SK-N-SH (cell line): ENCODE measurements at regions not wholly inside any gene's neighbourhood (a gene's known extent, or its start where the extent isn't known, plus 50 kb on each side); places are given as distances from the start of the nearest gene placed in this dataset.
"Not testable (repeated sequence)": the region's sequence is repeated elsewhere in the genome, so short reads cannot be mapped to it uniquely, and the experiment has no call there.

ENCODE experiments used
- CTCF ChIA-PET: fragments of 300-600, 350-600 bp; formaldehyde crosslinking; extraction: SDS; loops from one replicate; lab custom pipeline; 2021; lab: Yijun Ruan, JAX
- POLR2A ChIA-PET: fragments of 350-600 bp; sonication (Branson Sonifier 250); formaldehyde crosslinking; extraction: SDS; loops from one replicate; lab custom pipeline; 2020; ENCODE audit warnings: antibody characterized with exemption, inconsistent platforms; lab: Yijun Ruan, JAX
- DNase-seq: peaks from one replicate; pipeline ENCODE4 v3.0.0; 2012
- H2AFZ ChIP-seq: fragments of 200-600 bp; sonication (generic); 2 replicates; pipeline ENCODE4 v1.8.1; 2016; ENCODE audit warnings: antibody characterized with exemption, mild to moderate bottlenecking, low read depth
- H3F3A ChIP-seq: fragments of 200-600 bp; sonication (generic); replicated peaks from 2 replicates; pipeline ENCODE3; 2016; ENCODE audit warnings: antibody characterized with exemption, mild to moderate bottlenecking; ENCODE audit not compliant: insufficient read depth
- H3K27ac ChIP-seq, 2 experiments: fragments of 200-500 bp in 1 of 2; fragments of 200-600 bp in 1 of 2; sonication (Bioruptor generic) in 1 of 2; sonication (generic), shearing (Covaris generic) in 1 of 2; 2 replicates each; pipeline versions ENCODE4 v1.5.1 to v1.6.1; 2014 to 2016; ENCODE audit warnings: low read depth in 2 of 2, inconsistent platforms in 1 of 2, low read length in 1 of 2, mild to moderate bottlenecking in 1 of 2, mixed read lengths in 1 of 2
- H3K27me3 ChIP-seq: fragments of 200-600 bp; sonication (generic), shearing (Covaris generic); 2 replicates; pipeline ENCODE4 v1.6.1; 2016; ENCODE audit warnings: mixed run types; ENCODE audit not compliant: insufficient read depth
- H3K36me3 ChIP-seq, 2 experiments: fragments of 200-500 bp in 1 of 2; fragments of 200-600 bp in 1 of 2; sonication (Bioruptor generic) in 1 of 2; sonication (generic) in 1 of 2; replicated peaks in 1 of 2; 2 replicates each; pipeline versions ENCODE3 to v1.5.1; 2014 to 2016; ENCODE audit warnings: low read length in 1 of 2, mild to moderate bottlenecking in 1 of 2; ENCODE audit not compliant: insufficient read depth in 2 of 2, control insufficient read depth in 1 of 2
- H3K4me1 ChIP-seq, 2 experiments: fragments of 200-500 bp in 1 of 2; fragments of 200-600 bp in 1 of 2; sonication (Bioruptor generic) in 1 of 2; sonication (generic), shearing (Covaris generic) in 1 of 2; 2 replicates each; pipeline versions ENCODE4 v1.5.1 to v1.6.1; 2014 to 2016; ENCODE audit warnings: low read depth in 1 of 2, low read length in 1 of 2, mixed run types in 1 of 2; ENCODE audit not compliant: insufficient read depth in 2 of 2, control insufficient read depth in 1 of 2
- H3K4me2 ChIP-seq: fragments of 200-600 bp; sonication (generic), shearing (Covaris generic); 2 replicates; pipeline ENCODE4 v1.6.1; 2017; ENCODE audit warnings: mixed run types
- H3K4me3 ChIP-seq, 2 experiments: fragments of 200-500 bp in 1 of 2; fragments of 200-600 bp in 1 of 2; sonication (Bioruptor generic) in 1 of 2; sonication (generic), shearing (Covaris generic) in 1 of 2; 2 replicates each; pipeline versions ENCODE4 v1.5.1 to v1.8.1; 2014 to 2016; ENCODE audit warnings: low read depth in 2 of 2, inconsistent platforms in 1 of 2, low read length in 1 of 2, mild to moderate bottlenecking in 1 of 2, mixed read lengths in 1 of 2, moderate library complexity in 1 of 2
- H3K79me2 ChIP-seq: fragments of 200-600 bp; sonication (generic); 2 replicates; pipeline ENCODE4 v1.8.1; 2017; ENCODE audit warnings: mild to moderate bottlenecking; ENCODE audit not compliant: insufficient read depth
- H3K9ac ChIP-seq: fragments of 200-600 bp; sonication (generic); 2 replicates; pipeline ENCODE4 v1.6.1; 2017; ENCODE audit warnings: mixed run types
- H3K9me2 ChIP-seq: fragments of 200-600 bp; sonication (generic); 2 replicates; pipeline ENCODE4 v1.6.1; 2017; ENCODE audit warnings: mixed run types
- H3K9me3 ChIP-seq: fragments of 200-600 bp; sonication (generic); 2 replicates; pipeline ENCODE4 v1.6.1; 2017; ENCODE audit warnings: mixed run types, mild to moderate bottlenecking, moderate library complexity
- H4K20me1 ChIP-seq: fragments of 200-600 bp; sonication (generic); 2 replicates; pipeline ENCODE4 v1.6.1; 2017; ENCODE audit warnings: mild to moderate bottlenecking, mixed run types; ENCODE audit not compliant: insufficient read depth
- ELF1 ChIP-seq: IDR thresholded peaks from 2 replicates; pipeline ENCODE4 v1.4.0; 2012
- EP300 ChIP-seq, 2 experiments: IDR thresholded peaks; 2 replicates each; pipeline versions ENCODE4 v1.4.0 to v1.6.1; 2012; ENCODE audit warnings: borderline replicate concordance in 1 of 2, low read depth in 1 of 2, low read length in 1 of 2
- EZH2phosphoT487 ChIP-seq: fragments of 200-600 bp; sonication (generic); IDR thresholded peaks from 2 replicates; pipeline ENCODE4 v1.6.1; 2017; ENCODE audit warnings: low read depth, mixed run types, mild to moderate bottlenecking, antibody characterized with exemption, moderate library complexity, borderline replicate concordance
- FOSL2 ChIP-seq: IDR thresholded peaks from 2 replicates; pipeline ENCODE4 v1.4.0; 2012; ENCODE audit warnings: low read depth, mild to moderate bottlenecking, moderate library complexity, borderline replicate concordance
- FOXM1 ChIP-seq: IDR thresholded peaks from 2 replicates; pipeline ENCODE4 v1.4.0; 2012; ENCODE audit warnings: low read depth, mild to moderate bottlenecking
- GATA2 ChIP-seq: sonication (generic); formaldehyde crosslinking; IDR thresholded peaks from 2 replicates; pipeline ENCODE4 v1.5.0; 2020; ENCODE audit warnings: mild to moderate bottlenecking, missing genetic modification reagents
- MAX ChIP-seq: IDR thresholded peaks from 2 replicates; pipeline ENCODE4 v1.4.0; 2012; ENCODE audit warnings: low read depth
- MEF2A ChIP-seq: IDR thresholded peaks from 2 replicates; pipeline ENCODE4 v1.4.0; 2012; ENCODE audit warnings: low read depth, borderline replicate concordance
- MXI1 ChIP-seq: IDR thresholded peaks from 2 replicates; pipeline ENCODE4 v1.6.1; 2012; ENCODE audit warnings: mild to moderate bottlenecking, low read depth, low read length, improper control_type of control experiment
- NFIC ChIP-seq: IDR thresholded peaks from 2 replicates; pipeline ENCODE4 v1.4.0; 2012; ENCODE audit warnings: borderline replicate concordance
- NRF1 ChIP-seq: IDR thresholded peaks from 2 replicates; pipeline ENCODE4 v1.6.1; 2012; ENCODE audit warnings: low read depth, mild to moderate bottlenecking, low read length
- POLR2AphosphoS5 ChIP-seq: IDR thresholded peaks from 2 replicates; pipeline ENCODE4 v1.6.1; 2012; ENCODE audit warnings: low read depth, low read length
- RAD21 ChIP-seq: IDR thresholded peaks from 2 replicates; pipeline ENCODE4 v1.6.1; 2012; ENCODE audit warnings: mild to moderate bottlenecking, low read length
- RXRA ChIP-seq: IDR thresholded peaks from 2 replicates; pipeline ENCODE4 v1.4.0; 2012; ENCODE audit warnings: low read depth, mild to moderate bottlenecking, borderline replicate concordance
- SMC3 ChIP-seq: IDR thresholded peaks from 2 replicates; pipeline ENCODE4 v1.6.1; 2012; ENCODE audit warnings: low read depth, low read length, improper control_type of control experiment
- TCF12 ChIP-seq: IDR thresholded peaks from 2 replicates; pipeline ENCODE4 v1.4.0; 2012
- TEAD4 ChIP-seq: IDR thresholded peaks from 2 replicates; pipeline ENCODE4 v1.4.0; 2012; ENCODE audit warnings: mild to moderate bottlenecking, borderline replicate concordance; ENCODE audit not compliant: insufficient read depth
- ZBTB33 ChIP-seq: IDR thresholded peaks from 2 replicates; pipeline ENCODE4 v1.4.0; 2012; ENCODE audit warnings: low read depth, borderline replicate concordance
- WGBS: methylation state at CpG from one replicate; pipeline ENCODE4 v1.1.6; 2017; ENCODE audit warnings: low lambda C conversion rate; 5-methylcytosine and 5-hydroxymethylcytosine counted together
- TF ChIP-seq, protein P1 (sequence below): IDR thresholded peaks from 2 replicates; pipeline ENCODE4 v1.6.1; 2012; ENCODE audit warnings: mild to moderate bottlenecking, low read depth, low read length, moderate library complexity

DNA sequence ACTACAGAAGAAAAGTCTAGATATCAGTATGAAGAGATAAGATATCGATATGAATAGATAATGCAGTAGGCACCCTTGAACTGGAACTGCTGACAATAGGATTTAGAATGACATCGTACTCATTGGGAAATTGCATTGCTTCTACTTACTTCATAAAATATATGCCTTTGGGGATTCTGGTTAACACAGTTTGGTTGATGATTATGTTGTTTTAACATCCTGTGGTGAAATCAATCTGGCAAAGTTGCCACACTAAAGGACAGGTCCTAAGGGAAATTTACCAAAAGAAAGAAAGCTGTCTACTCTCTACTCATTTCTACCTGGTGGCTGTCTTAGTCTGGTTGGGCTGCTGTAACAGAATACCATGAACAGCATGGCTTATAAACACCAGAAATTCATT is 417.4 kb upstream of the DPH6 start:
- H3K4me1 ChIP-seq: peaks cover 0 to 6% of the 10 kb centered on the region in 2 experiments; a peak in 3 of 4 replicates
- no peaks in the 10 kb centered on the region for H3K79me2 ChIP-seq
- ChIA-PET POLR2A (no interaction called here), CTCF (no interaction called here)
- H3K9ac ChIP-seq: no peak overlapping the region
- no peaks in the 10 kb centered on the region for H3F3A ChIP-seq
- H3K4me2 ChIP-seq: no peak overlapping the region
- no peaks in the 10 kb centered on the region for H4K20me1 ChIP-seq
- H3K27me3 ChIP-seq: no peaks in the 10 kb centered on the region
- no peak overlapping the region for H3K27ac ChIP-seq
- no peak overlapping the region for H2AFZ ChIP-seq
- H3K9me3 ChIP-seq: no peaks in the 10 kb centered on the region
- no peaks in the 10 kb centered on the region for H3K36me3 ChIP-seq
- TF ChIP-seq MXI1 (no peak), ELF1 (no peak), ZBTB33 (no peak), NRF1 (no peak), TCF12 (no peak), MEF2A (no peak), RAD21 (no peak)
- WGBS: 93% methylated on average over 2 of the region's 2 CpGs
- no peak overlapping the region for H3K4me3 ChIP-seq
- no peaks in the 10 kb centered on the region for H3K9me2 ChIP-seq
- no peak for DNase-seq

DNA sequence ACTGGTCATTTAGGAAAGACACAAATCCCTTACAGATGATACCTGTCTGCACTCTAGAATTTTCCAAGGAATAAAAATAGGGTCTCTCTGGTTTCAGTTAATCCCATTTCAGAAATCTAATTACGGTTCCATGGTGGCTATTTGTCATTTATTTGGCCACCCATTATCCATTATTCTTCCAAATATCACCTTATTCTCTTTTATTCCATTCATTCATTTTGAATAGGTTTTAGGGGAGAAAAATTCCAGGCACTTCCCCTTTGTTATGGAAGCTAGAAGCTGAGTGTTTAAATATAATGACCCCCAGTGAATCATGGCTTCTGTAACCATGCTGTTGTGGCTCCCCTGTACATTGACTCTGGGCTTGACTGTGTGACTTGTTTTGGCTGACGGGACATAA is 420.8 kb upstream of the DPH6 start:
- Histone ChIP-seq H3K27me3 (no peaks in the 10 kb centered on the region), H3F3A (no peaks in the 10 kb centered on the region), H3K4me2 (no peak overlapping the region), H3K9ac (no peak overlapping the region)
- POLR2A ChIA-PET: no interaction called here
- CTCF ChIA-PET: no interaction called here
- DNase-seq: no peak
- TF ChIP-seq RXRA (no peak), ELF1 (no peak), EP300 (IDR thresholded peaks at IDR 0.05; ENCODE audit: borderline replicate concordance in 1 of 2, low read depth in 1 of 2, low read length in 1 of 2) (no peak), TEAD4 (no peak), GATA2 (no peak), MXI1 (no peak), FOXM1 (no peak), EZH2phosphoT487 (no peak), POLR2AphosphoS5 (no peak), NFIC (no peak), SMC3 (no peak), FOSL2 (no peak), MAX (no peak), NRF1 (no peak)
- TF ChIP-seq, protein P1, sequence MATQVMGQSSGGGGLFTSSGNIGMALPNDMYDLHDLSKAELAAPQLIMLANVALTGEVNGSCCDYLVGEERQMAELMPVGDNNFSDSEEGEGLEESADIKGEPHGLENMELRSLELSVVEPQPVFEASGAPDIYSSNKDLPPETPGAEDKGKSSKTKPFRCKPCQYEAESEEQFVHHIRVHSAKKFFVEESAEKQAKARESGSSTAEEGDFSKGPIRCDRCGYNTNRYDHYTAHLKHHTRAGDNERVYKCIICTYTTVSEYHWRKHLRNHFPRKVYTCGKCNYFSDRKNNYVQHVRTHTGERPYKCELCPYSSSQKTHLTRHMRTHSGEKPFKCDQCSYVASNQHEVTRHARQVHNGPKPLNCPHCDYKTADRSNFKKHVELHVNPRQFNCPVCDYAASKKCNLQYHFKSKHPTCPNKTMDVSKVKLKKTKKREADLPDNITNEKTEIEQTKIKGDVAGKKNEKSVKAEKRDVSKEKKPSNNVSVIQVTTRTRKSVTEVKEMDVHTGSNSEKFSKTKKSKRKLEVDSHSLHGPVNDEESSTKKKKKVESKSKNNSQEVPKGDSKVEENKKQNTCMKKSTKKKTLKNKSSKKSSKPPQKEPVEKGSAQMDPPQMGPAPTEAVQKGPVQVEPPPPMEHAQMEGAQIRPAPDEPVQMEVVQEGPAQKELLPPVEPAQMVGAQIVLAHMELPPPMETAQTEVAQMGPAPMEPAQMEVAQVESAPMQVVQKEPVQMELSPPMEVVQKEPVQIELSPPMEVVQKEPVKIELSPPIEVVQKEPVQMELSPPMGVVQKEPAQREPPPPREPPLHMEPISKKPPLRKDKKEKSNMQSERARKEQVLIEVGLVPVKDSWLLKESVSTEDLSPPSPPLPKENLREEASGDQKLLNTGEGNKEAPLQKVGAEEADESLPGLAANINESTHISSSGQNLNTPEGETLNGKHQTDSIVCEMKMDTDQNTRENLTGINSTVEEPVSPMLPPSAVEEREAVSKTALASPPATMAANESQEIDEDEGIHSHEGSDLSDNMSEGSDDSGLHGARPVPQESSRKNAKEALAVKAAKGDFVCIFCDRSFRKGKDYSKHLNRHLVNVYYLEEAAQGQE: no peak
- TF ChIP-seq, all 33 proteins: peak for 0
- Histone ChIP-seq H3K36me3 (no peaks in the 10 kb centered on the region), H3K79me2 (no peaks in the 10 kb centered on the region), H3K4me3 (no peak overlapping the region), H4K20me1 (no peaks in the 10 kb centered on the region), H3K9me2 (no peaks in the 10 kb centered on the region), H2AFZ (no peak overlapping the region), H3K4me1 (no peaks in the 10 kb centered on the region; a peak in 1 of 4 replicates), H3K9me3 (no peaks in the 10 kb centered on the region), H3K27ac (no peak overlapping the region)
- WGBS: 83% methylated on average over 2 of the region's 2 CpGs

DNA sequence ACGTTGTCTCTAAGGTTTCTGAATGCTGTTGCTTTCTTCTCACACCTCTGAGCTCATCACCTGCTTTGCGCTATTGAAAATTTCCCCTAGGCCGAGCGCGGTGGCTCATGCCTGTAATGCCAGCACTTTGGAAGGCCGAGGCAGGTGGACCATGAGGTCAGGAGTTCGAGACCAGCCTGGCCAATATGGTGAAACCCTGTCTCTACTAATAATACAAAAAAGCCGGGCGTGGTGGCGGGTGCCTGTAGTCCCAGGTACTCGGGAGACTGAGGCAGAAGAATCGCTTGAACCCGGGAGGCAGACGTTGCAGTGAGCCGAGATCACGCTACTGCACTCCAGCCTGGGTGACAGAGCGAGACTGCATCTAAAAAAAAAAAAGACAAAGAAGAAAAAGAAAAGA is 422.0 kb upstream of the DPH6 start:
- H3K4me1 ChIP-seq, H3K4me3 ChIP-seq, H3K27ac ChIP-seq, DNase-seq, H2AFZ ChIP-seq, H3K36me3 ChIP-seq, H3K79me2 ChIP-seq, H3F3A ChIP-seq, H3K9me2 ChIP-seq, POLR2A ChIA-PET, H3K9ac ChIP-seq, H4K20me1 ChIP-seq, H3K9me3 ChIP-seq, H3K27me3 ChIP-seq, H3K4me2 ChIP-seq, CTCF ChIA-PET: not testable (repeated sequence)
- 88% methylated on average over 17 of the region's 17 CpGs for WGBS
